Thyroid gland (tissue), 4 donors: ENCODE measurements at regions not wholly inside any gene's neighbourhood (a gene's known extent, or its start where the extent isn't known, plus 50 kb on each side); places are given as distances from the start of the nearest gene placed in this dataset.

Source experiments
- DNase-seq, 2 donors: peaks; one replicate each; pipeline ENCODE4 v3.0.0-alpha.2; 2019
- H3K27ac ChIP-seq, 3 donors: fragments of 200-600 bp; sonication (generic); 1 replicate in 2 of 3; 2 replicates in 1 of 3; pipeline ENCODE4 v1.5.1; 2016 to 2019; ENCODE audit warnings: mild to moderate bottlenecking in 1 of 3, moderate library complexity in 1 of 3
- H3K27me3 ChIP-seq: fragments of 200-600 bp; sonication (generic); one replicate; pipeline ENCODE4 v1.5.1; 2019
- H3K36me3 ChIP-seq, 2 donors: fragments of 200-600 bp; sonication (generic); one replicate each; pipeline ENCODE4 v1.5.1; 2016 to 2019
- H3K4me1 ChIP-seq, 2 donors: fragments of 200-600 bp; sonication (generic); one replicate each; pipeline ENCODE4 v1.5.1; 2017 to 2019
- H3K4me3 ChIP-seq, 3 donors: fragments of 200-600 bp; sonication (generic); replicated peaks in 1 of 3; 1 replicate in 2 of 3; 2 replicates in 1 of 3; pipeline ENCODE4 v1.5.1; 2016; ENCODE audit warnings: mild to moderate bottlenecking in 1 of 3
- H3K9me3 ChIP-seq: fragments of 200-600 bp; sonication (generic); one replicate; pipeline ENCODE4 v1.5.1; 2017
- CTCF ChIP-seq, 6 experiments: fragments of 200-600 bp in 3 of 6; fragments of 450-650 bp in 3 of 6; sonication (generic) in 3 of 6; IDR thresholded peaks; one replicate each; pipeline ENCODE4 v1.5.1; 2016 to 2019; ENCODE audit warnings: antibody characterized with exemption in 6 of 6, mild to moderate bottlenecking in 2 of 6, inconsistent platforms in 1 of 6, moderate library complexity in 1 of 6
- POLR2A ChIP-seq, 2 donors: fragments of 450-650 bp; IDR thresholded peaks; one replicate each; pipeline ENCODE4 v1.6.1; 2017; ENCODE audit warnings: antibody characterized with exemption in 2 of 2, mild to moderate bottlenecking in 2 of 2, moderate library complexity in 1 of 2
- WGBS, 2 donors: methylation state at CpG; one replicate each; pipeline ENCODE4 v1.1.5; 2017; 5-methylcytosine and 5-hydroxymethylcytosine counted together
- intact Hi-C: fragments of 100-400 bp; cut with DNase I; formaldehyde crosslinking; loops from one replicate; pipeline ENCODE4 v1.15.1; 2023

- intact Hi-C loops, result no loop called here
- H3K4me3 ChIP-seq, result no peak overlapping the region
- H3K27ac ChIP-seq, result no peak overlapping the region
- H3K9me3 ChIP-seq, result no peaks in the 10 kb centered on the region
- 94 to 98% methylated on average over 2 of the region's 2 CpGs for WGBS, 2 donors
- peaks cover 0 to 8% of the 10 kb centered on the region in 2 donors for H3K4me1 ChIP-seq
- no peaks in the 10 kb centered on the region for H3K36me3 ChIP-seq
- TF ChIP-seq CTCF (IDR thresholded peaks at IDR 0.05) (no peak), POLR2A (IDR thresholded peaks at IDR 0.05) (no peak)
- no peak for DNase-seq
- H3K27me3 ChIP-seq, result no peaks in the 10 kb centered on the region
Measured at GRCh38 chr6:82022614-82023129, 224.9 kb downstream of the IBTK start.

GRCh38 chr6:82017773-82018172, 229.8 kb downstream of the IBTK start:
- no peaks in the 10 kb centered on the region for H3K9me3 ChIP-seq

GRCh38 chr6:82017288-82017687, 230.3 kb downstream of the IBTK start:
- H3K36me3 ChIP-seq, result no peaks in the 10 kb centered on the region
- TF ChIP-seq POLR2A (IDR thresholded peaks at IDR 0.05), result no peak
- TF ChIP-seq CTCF (IDR thresholded peaks at IDR 0.05), result no peak
- DNase-seq, result peak; percentile 31 to 35
- peaks cover 30 to 53% of the 10 kb centered on the region in 2 donors for H3K4me1 ChIP-seq
- peak overlapping the region; percentile 51 to 87 (median 68) for H3K27ac ChIP-seq
- H3K27me3 ChIP-seq, result no peaks in the 10 kb centered on the region
- no peak overlapping the region for H3K4me3 ChIP-seq
- H3K9me3 ChIP-seq, result no peaks in the 10 kb centered on the region
- intact Hi-C loops, result no loop called here

More at GRCh38 chr6:82017773-82018172, 229.8 kb downstream of the IBTK start:
- no peak for TF ChIP-seq POLR2A (IDR thresholded peaks at IDR 0.05)
- TF ChIP-seq CTCF (IDR thresholded peaks at IDR 0.05), result no peak
- no peak for DNase-seq
- intact Hi-C loops, result no loop called here
- Histone ChIP-seq H3K36me3 (no peaks in the 10 kb centered on the region), H3K4me3 (no peak overlapping the region), H3K4me1 (peaks cover 30 to 55% of the 10 kb centered on the region in 2 donors), H3K27ac (peak overlapping the region; percentile 37 to 87 (median 51)), H3K27me3 (no peaks in the 10 kb centered on the region)
- WGBS, 2 donors, result 71 to 87% methylated on average over 3 of the region's 3 CpGs

- intact Hi-C loops, result no loop called here
- Histone ChIP-seq H3K9me3 (no peaks in the 10 kb centered on the region), H3K4me1 (peaks cover 30 to 52% of the 10 kb centered on the region in 2 donors), H3K4me3 (no peak overlapping the region), H3K27ac (peak overlapping the region; percentile 36 to 87 (median 70)), H3K36me3 (no peaks in the 10 kb centered on the region), H3K27me3 (no peaks in the 10 kb centered on the region)
- 13 to 48% methylated on average over 2 of the region's 2 CpGs for whole genome bisulfite sequencing, 2 donors
- TF ChIP-seq CTCF (IDR thresholded peaks at IDR 0.05), result no peak
- no peak for TF ChIP-seq POLR2A (IDR thresholded peaks at IDR 0.05)
- peak; percentile 38 to 47 for DNase-seq
Measured at GRCh38 chr6:82015526-82015925, 232.0 kb downstream of the IBTK start.

- 73 to 83% methylated on average over 2 of the region's 2 CpGs for WGBS, 2 donors
Measured at GRCh38 chr6:82015043-82015442, 232.5 kb downstream of the IBTK start.

More at GRCh38 chr6:82015043-82015442, 232.5 kb downstream of the IBTK start:
- no peaks in the 10 kb centered on the region for H3K9me3 ChIP-seq
- no peaks in the 10 kb centered on the region for H3K27me3 ChIP-seq
- no peak overlapping the region for H3K4me3 ChIP-seq
- H3K36me3 ChIP-seq, result no peaks in the 10 kb centered on the region
- intact Hi-C loops, result no loop called here
- H3K4me1 ChIP-seq, result peaks cover 30 to 52% of the 10 kb centered on the region in 2 donors
- no peak for DNase-seq
- TF ChIP-seq POLR2A (IDR thresholded peaks at IDR 0.05), result no peak
- TF ChIP-seq CTCF (IDR thresholded peaks at IDR 0.05), result no peak
- peak overlapping the region; percentile 36 to 87 (median 70) for H3K27ac ChIP-seq
